ENCODE measurements at regions not wholly inside any gene's neighbourhood (a gene's known extent, or its start where the extent isn't known, plus 50 kb on each side); places are given as distances from the start of the nearest gene placed in this dataset.
"Not testable (repeated sequence)": the region's sequence is repeated elsewhere in the genome, so short reads cannot be mapped to it uniquely, and the experiment has no call there.

GRCh38 chr9:66152406-66152805, 415.5 kb downstream of the FOXD4L4 start:
- H3K9me3 Mint-ChIP-seq (ENCODE audit: low read depth); H3K4me3 Mint-ChIP-seq (ENCODE audit: low read depth); H3K36me3 Mint-ChIP-seq (ENCODE audit: insufficient read depth); H3K27ac Mint-ChIP-seq; DNase-seq (ENCODE audit: low spot score, unreplicated experiment); H3K4me1 Mint-ChIP-seq (ENCODE audit: low read depth); H3K27me3 Mint-ChIP-seq: not testable (repeated sequence)

GRCh38 chr9:66153021-66153725, 416.2 kb downstream of the FOXD4L4 start:
- not testable (repeated sequence) for H3K27me3 Mint-ChIP-seq; DNase-seq (ENCODE audit: low spot score, unreplicated experiment); H3K9me3 Mint-ChIP-seq (ENCODE audit: low read depth); H3K27ac Mint-ChIP-seq; H3K36me3 Mint-ChIP-seq (ENCODE audit: insufficient read depth); H3K4me1 Mint-ChIP-seq (ENCODE audit: low read depth); H3K4me3 Mint-ChIP-seq (ENCODE audit: low read depth)
- TF ChIP-seq CTCF (IDR thresholded peaks at IDR 0.05; ENCODE audit: unreplicated experiment): peak; percentile 20

- not testable (repeated sequence) for H3K36me3 Mint-ChIP-seq (ENCODE audit: insufficient read depth); H3K4me3 Mint-ChIP-seq (ENCODE audit: low read depth); H3K9me3 Mint-ChIP-seq (ENCODE audit: low read depth); DNase-seq (ENCODE audit: low spot score, unreplicated experiment); H3K4me1 Mint-ChIP-seq (ENCODE audit: low read depth); H3K27me3 Mint-ChIP-seq; H3K27ac Mint-ChIP-seq
Observed at GRCh38 chr9:66153971-66154691, 417.2 kb downstream of the FOXD4L4 start.

GRCh38 chr9:66182316-66182715, 445.4 kb downstream of the FOXD4L4 start:
- not testable (repeated sequence) for H3K9me3 Mint-ChIP-seq (ENCODE audit: low read depth); DNase-seq (ENCODE audit: low spot score, unreplicated experiment); H3K4me1 Mint-ChIP-seq (ENCODE audit: low read depth); H3K36me3 Mint-ChIP-seq (ENCODE audit: insufficient read depth); H3K4me3 Mint-ChIP-seq (ENCODE audit: low read depth); H3K27me3 Mint-ChIP-seq; H3K27ac Mint-ChIP-seq

GRCh38 chr9:66183648-66184047, 446.7 kb downstream of the FOXD4L4 start:
- not testable (repeated sequence) for H3K36me3 Mint-ChIP-seq (ENCODE audit: insufficient read depth); H3K9me3 Mint-ChIP-seq (ENCODE audit: low read depth); H3K4me1 Mint-ChIP-seq (ENCODE audit: low read depth); DNase-seq (ENCODE audit: low spot score, unreplicated experiment); H3K27me3 Mint-ChIP-seq; H3K4me3 Mint-ChIP-seq (ENCODE audit: low read depth); H3K27ac Mint-ChIP-seq

- not testable (repeated sequence) for H3K4me1 Mint-ChIP-seq (ENCODE audit: low read depth); H3K27me3 Mint-ChIP-seq; H3K27ac Mint-ChIP-seq; H3K4me3 Mint-ChIP-seq (ENCODE audit: low read depth); H3K36me3 Mint-ChIP-seq (ENCODE audit: insufficient read depth); H3K9me3 Mint-ChIP-seq (ENCODE audit: low read depth); DNase-seq (ENCODE audit: low spot score, unreplicated experiment)
Observed at GRCh38 chr9:66197199-66197598, 460.3 kb downstream of the FOXD4L4 start.

- peak; percentile 22 for TF ChIP-seq CTCF (IDR thresholded peaks at IDR 0.05; ENCODE audit: unreplicated experiment)
- not testable (repeated sequence) for H3K4me1 Mint-ChIP-seq (ENCODE audit: low read depth); H3K36me3 Mint-ChIP-seq (ENCODE audit: insufficient read depth); H3K27ac Mint-ChIP-seq; DNase-seq (ENCODE audit: low spot score, unreplicated experiment); H3K27me3 Mint-ChIP-seq; H3K4me3 Mint-ChIP-seq (ENCODE audit: low read depth); H3K9me3 Mint-ChIP-seq (ENCODE audit: low read depth)
Observed at GRCh38 chr9:66198421-66198820, 461.5 kb downstream of the FOXD4L4 start.

GRCh38 chr9:66206617-66207016, 469.7 kb downstream of the FOXD4L4 start:
- not testable (repeated sequence) for H3K36me3 Mint-ChIP-seq (ENCODE audit: insufficient read depth); DNase-seq (ENCODE audit: low spot score, unreplicated experiment); H3K9me3 Mint-ChIP-seq (ENCODE audit: low read depth); H3K4me3 Mint-ChIP-seq (ENCODE audit: low read depth); H3K27ac Mint-ChIP-seq; H3K27me3 Mint-ChIP-seq; H3K4me1 Mint-ChIP-seq (ENCODE audit: low read depth)

- H3K9me3 Mint-ChIP-seq (ENCODE audit: low read depth); DNase-seq (ENCODE audit: low spot score, unreplicated experiment); H3K4me1 Mint-ChIP-seq (ENCODE audit: low read depth); H3K36me3 Mint-ChIP-seq (ENCODE audit: insufficient read depth); H3K4me3 Mint-ChIP-seq (ENCODE audit: low read depth); H3K27ac Mint-ChIP-seq; H3K27me3 Mint-ChIP-seq: not testable (repeated sequence)
Observed at GRCh38 chr9:66207914-66208313, 471.0 kb downstream of the FOXD4L4 start.

GRCh38 chr9:66244763-66245162, 507.8 kb downstream of the FOXD4L4 start:
- not testable (repeated sequence) for H3K36me3 Mint-ChIP-seq (ENCODE audit: insufficient read depth); H3K4me1 Mint-ChIP-seq (ENCODE audit: low read depth); H3K27ac Mint-ChIP-seq; H3K9me3 Mint-ChIP-seq (ENCODE audit: low read depth); H3K4me3 Mint-ChIP-seq (ENCODE audit: low read depth); H3K27me3 Mint-ChIP-seq; DNase-seq (ENCODE audit: low spot score, unreplicated experiment)

- H3K36me3 Mint-ChIP-seq (ENCODE audit: insufficient read depth); H3K27me3 Mint-ChIP-seq; H3K9me3 Mint-ChIP-seq (ENCODE audit: low read depth); H3K4me3 Mint-ChIP-seq (ENCODE audit: low read depth); DNase-seq (ENCODE audit: low spot score, unreplicated experiment); H3K4me1 Mint-ChIP-seq (ENCODE audit: low read depth); H3K27ac Mint-ChIP-seq: not testable (repeated sequence)
Observed at GRCh38 chr9:66245481-66245880, 508.5 kb downstream of the FOXD4L4 start.

Data from progenitor cell of endocrine pancreas (in vitro differentiated cells).